ENCODE measurements at regions not wholly inside any gene's neighbourhood (a gene's known extent, or its start where the extent isn't known, plus 50 kb on each side); places are given as distances from the start of the nearest gene placed in this dataset.

GRCh38 chr15:38079236-38079635 is 144.8 kb downstream of the TMCO5A start:
- H4K20me1 ChIP-seq (replicated peaks in 1 of 2; ENCODE audit: control insufficient read depth in 1 of 2, insufficient read depth in 2 of 2, low read length in 2 of 2) = no peaks in the 10 kb centered on the region
- no peaks in the 10 kb centered on the region for H3K79me2 ChIP-seq (ENCODE audit: control insufficient read depth in 1 of 2, insufficient read depth in 2 of 2, low read length in 2 of 2)
- no peak overlapping the region for H3K4me3 ChIP-seq (ENCODE audit: extremely low read depth in 1 of 4, insufficient read depth in 2 of 4, low read depth in 3 of 4, low read length in 4 of 4)
- ChIA-PET POLR2A (ENCODE audit: partially characterized antibody) (no interaction called here), CTCF (ENCODE audit: partially characterized antibody) (interaction anchor here (0.6 kb wide), 1 partner anchor 33 kb away, joined by 4 read pairs; no protein-coding TSS in a partner anchor)
- no peak overlapping the region for H3K9ac ChIP-seq (replicated peaks in 1 of 4; ENCODE audit: extremely low read depth in 1 of 4, low read depth in 3 of 4, low read length in 3 of 4)
- no peak for FAIRE-seq
- H3K18ac ChIP-seq (ENCODE audit: extremely low read depth, low read length) = no peak overlapping the region
- TF ChIP-seq SUZ12 (IDR thresholded peaks at IDR 0.05; ENCODE audit: low read length) (no peak), CHD2 (IDR thresholded peaks at IDR 0.05; ENCODE audit: low read length) (no peak), KDM1A (IDR thresholded peaks at IDR 0.05; ENCODE audit: borderline replicate concordance, low read length) (no peak)
- TF ChIP-seq, protein P1, sequence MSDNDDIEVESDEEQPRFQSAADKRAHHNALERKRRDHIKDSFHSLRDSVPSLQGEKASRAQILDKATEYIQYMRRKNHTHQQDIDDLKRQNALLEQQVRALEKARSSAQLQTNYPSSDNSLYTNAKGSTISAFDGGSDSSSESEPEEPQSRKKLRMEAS (IDR thresholded peaks at IDR 0.05) = no peak
- H2BK5ac ChIP-seq (ENCODE audit: low read depth, low read length) = no peak overlapping the region
- DNase-seq (ENCODE audit: low read depth in 1 of 2, low spot score in 2 of 2) = no peak
- H3K27me3 ChIP-seq (replicated peaks in 1 of 4; ENCODE audit: control insufficient read depth in 3 of 4, extremely low read depth in 1 of 4, insufficient read depth in 3 of 4, low read length in 3 of 4) = peaks cover 7 to 18% (median 12%) of the 10 kb centered on the region in 4 experiments
- no peak overlapping the region for H2BK120ac ChIP-seq (replicated peaks; ENCODE audit: low read depth, low read length)
- H4K8ac ChIP-seq (ENCODE audit: extremely low read depth, insufficient read depth, low read length) = no peak overlapping the region
- no peak overlapping the region for H3K27ac ChIP-seq (ENCODE audit: low read depth, low read length)
- H4K5ac ChIP-seq (ENCODE audit: insufficient read length, low read depth, low read length) = no peak overlapping the region
- no peak overlapping the region for H3K56ac ChIP-seq (replicated peaks; ENCODE audit: insufficient read length, low read depth, low read length)
- no peak overlapping the region for H3K14ac ChIP-seq (ENCODE audit: insufficient read length)
- H2BK20ac ChIP-seq (ENCODE audit: low read length) = no peak overlapping the region
- no peak overlapping the region for H4K91ac ChIP-seq (replicated peaks; ENCODE audit: insufficient read length, low read length)
- no peak overlapping the region for H2BK15ac ChIP-seq (ENCODE audit: low read length)
- no peak overlapping the region for H2AK5ac ChIP-seq (ENCODE audit: low read depth, low read length)
- no peak overlapping the region for H2BK12ac ChIP-seq (ENCODE audit: low read depth, low read length)
- no peaks in the 10 kb centered on the region for H3K79me1 ChIP-seq (ENCODE audit: low read depth, low read length)
- peaks cover 0 to 9% (median 1%) of the 10 kb centered on the region in 4 experiments; a peak in 5 of 7 replicates for H3K4me1 ChIP-seq (replicated peaks in 1 of 4; ENCODE audit: control insufficient read depth in 3 of 4, insufficient read depth in 4 of 4, low read length in 3 of 4)
- H3K23me2 ChIP-seq (ENCODE audit: low read depth, low read length) = no peaks in the 10 kb centered on the region
- H3K23ac ChIP-seq (ENCODE audit: insufficient read length) = no peak overlapping the region
- 91% methylated on average over 5 of the region's 5 CpGs; no CpG with 5 or more reads in 1 of the 2 experiments for WGBS, 2 experiments (ENCODE audit: extremely low coverage in 1 of 2, insufficient coverage in 1 of 2, insufficient read length in 1 of 2, insufficient replicate concordance in 2 of 2, low coverage in 1 of 2, low lambda C conversion rate in 2 of 2, missing lambda C conversion rate in 1 of 2)
- no peaks in the 10 kb centered on the region for H3K9me3 ChIP-seq (ENCODE audit: insufficient read depth in 2 of 2, low read depth in 1 of 2, low read length in 1 of 2)
- no peak overlapping the region for H2AFZ ChIP-seq (ENCODE audit: low read length)
- H3K4me2 ChIP-seq (ENCODE audit: insufficient read depth in 1 of 2, low read depth in 2 of 2, low read length in 2 of 2) = no peak overlapping the region
- no peak overlapping the region for H3K4ac ChIP-seq (replicated peaks; ENCODE audit: insufficient read length, low read depth, low read length)
- no peaks in the 10 kb centered on the region for H3K36me3 ChIP-seq (ENCODE audit: control insufficient read depth in 2 of 4, insufficient read depth in 4 of 4, low read length in 3 of 4)
